ENCODE measurements at regions not wholly inside any gene's neighbourhood (a gene's known extent, or its start where the extent isn't known, plus 50 kb on each side); places are given as distances from the start of the nearest gene placed in this dataset.

GRCh38 chr16:22634954-22635353 is 124.3 kb downstream of the NPIPB5 start:
- Histone ChIP-seq H3K9ac (ENCODE audit: low read length) (no peak overlapping the region), H3K27ac (ENCODE audit: low read depth, low read length) (no peak overlapping the region), H3K9me3 (ENCODE audit: insufficient read depth, low read length) (no peaks in the 10 kb centered on the region), H3K9me2 (replicated peaks; ENCODE audit: insufficient read depth, low read length) (no peaks in the 10 kb centered on the region), H3F3A (ENCODE audit: insufficient read depth) (no peaks in the 10 kb centered on the region), H3K4me3 (ENCODE audit: insufficient read depth, low read length, poor library complexity, severe bottlenecking) (no peak overlapping the region), H3K79me2 (ENCODE audit: insufficient read depth, low read length) (no peaks in the 10 kb centered on the region), H4K20me1 (ENCODE audit: low read depth, low read length) (no peaks in the 10 kb centered on the region), H3K36me3 (ENCODE audit: low read length) (no peaks in the 10 kb centered on the region), H2AFZ (ENCODE audit: low read depth, low read length, severe bottlenecking) (no peak overlapping the region), H3K27me3 (ENCODE audit: low read length) (no peaks in the 10 kb centered on the region), H3K4me2 (ENCODE audit: low read depth, low read length, poor library complexity, severe bottlenecking) (no peak overlapping the region)
- no peak for TF ChIP-seq EZH2phosphoT487 (conservative IDR thresholded peaks at IDR 0.05; ENCODE audit: low read length)
- TF ChIP-seq CTCF (IDR thresholded peaks at IDR 0.05; ENCODE audit: insufficient read depth, low read length, poor library complexity, severe bottlenecking) = no peak

GRCh38 chr16:22635357-22635761 is 124.7 kb downstream of the NPIPB5 start:
- no peak overlapping the region for H3K4me3 ChIP-seq (ENCODE audit: insufficient read depth, low read length, poor library complexity, severe bottlenecking)
- H3K9ac ChIP-seq (ENCODE audit: low read length) = no peak overlapping the region
- H3F3A ChIP-seq (ENCODE audit: insufficient read depth) = no peaks in the 10 kb centered on the region
- no peak overlapping the region for H2AFZ ChIP-seq (ENCODE audit: low read depth, low read length, severe bottlenecking)
- TF ChIP-seq CTCF (IDR thresholded peaks at IDR 0.05; ENCODE audit: insufficient read depth, low read length, poor library complexity, severe bottlenecking) (no peak), EZH2phosphoT487 (conservative IDR thresholded peaks at IDR 0.05; ENCODE audit: low read length) (no peak)
- no peaks in the 10 kb centered on the region for H3K79me2 ChIP-seq (ENCODE audit: insufficient read depth, low read length)
- no peaks in the 10 kb centered on the region for H3K36me3 ChIP-seq (ENCODE audit: low read length)
- H3K9me2 ChIP-seq (replicated peaks; ENCODE audit: insufficient read depth, low read length) = no peaks in the 10 kb centered on the region
- H3K4me2 ChIP-seq (ENCODE audit: low read depth, low read length, poor library complexity, severe bottlenecking) = no peak overlapping the region
- H3K27me3 ChIP-seq (ENCODE audit: low read length) = no peaks in the 10 kb centered on the region
- no peaks in the 10 kb centered on the region for H4K20me1 ChIP-seq (ENCODE audit: low read depth, low read length)
- H3K27ac ChIP-seq (ENCODE audit: low read depth, low read length) = no peak overlapping the region
- H3K9me3 ChIP-seq (ENCODE audit: insufficient read depth, low read length) = no peaks in the 10 kb centered on the region

- Histone ChIP-seq H3K27ac (ENCODE audit: low read depth, low read length) (no peak overlapping the region), H3K9me2 (replicated peaks; ENCODE audit: insufficient read depth, low read length) (no peaks in the 10 kb centered on the region), H2AFZ (ENCODE audit: low read depth, low read length, severe bottlenecking) (no peak overlapping the region), H4K20me1 (ENCODE audit: low read depth, low read length) (no peaks in the 10 kb centered on the region), H3K9me3 (ENCODE audit: insufficient read depth, low read length) (no peaks in the 10 kb centered on the region), H3K9ac (ENCODE audit: low read length) (no peak overlapping the region), H3K36me3 (ENCODE audit: low read length) (no peaks in the 10 kb centered on the region), H3K4me2 (ENCODE audit: low read depth, low read length, poor library complexity, severe bottlenecking) (no peak overlapping the region), H3K27me3 (ENCODE audit: low read length) (no peaks in the 10 kb centered on the region), H3K79me2 (ENCODE audit: insufficient read depth, low read length) (no peaks in the 10 kb centered on the region), H3K4me3 (ENCODE audit: insufficient read depth, low read length, poor library complexity, severe bottlenecking) (no peak overlapping the region), H3F3A (ENCODE audit: insufficient read depth) (no peaks in the 10 kb centered on the region)
- TF ChIP-seq CTCF (IDR thresholded peaks at IDR 0.05; ENCODE audit: insufficient read depth, low read length, poor library complexity, severe bottlenecking) (no peak), EZH2phosphoT487 (conservative IDR thresholded peaks at IDR 0.05; ENCODE audit: low read length) (no peak)
These were observed 125.1 kb downstream of the NPIPB5 start for GRCh38 chr16:22635801-22636200.
